Uterus (tissue), 3 donors: ENCODE measurements at regions not wholly inside any gene's neighbourhood (a gene's known extent, or its start where the extent isn't known, plus 50 kb on each side); places are given as distances from the start of the nearest gene placed in this dataset.

ENCODE experiments used
- DNase-seq, 2 donors: peaks; one replicate each; pipeline ENCODE4 v3.0.0-alpha.2; 2019 to 2020
- H3K27ac ChIP-seq, 2 donors: fragments of 200-600 bp; sonication (generic); 1 replicate in 1 of 2; 2 replicates in 1 of 2; pipeline ENCODE4 v1.5.1; 2016 to 2018
- H3K27me3 ChIP-seq, 2 donors: fragments of 200-600 bp; sonication (generic); one replicate each; pipeline ENCODE4 v1.5.1; 2018 to 2019; ENCODE audit warnings: control low read depth in 1 of 2
- H3K36me3 ChIP-seq, 2 donors: fragments of 200-600 bp; sonication (generic); one replicate each; pipeline ENCODE4 v1.5.1; 2019; ENCODE audit warnings: control low read depth in 1 of 2
- H3K4me1 ChIP-seq, 2 donors: fragments of 200-600 bp; sonication (generic); one replicate each; pipeline ENCODE4 v1.5.1; 2018 to 2019; ENCODE audit warnings: control low read depth in 1 of 2
- H3K4me3 ChIP-seq, 2 donors: fragments of 200-600 bp; sonication (generic); 1 replicate in 1 of 2; 2 replicates in 1 of 2; pipeline ENCODE4 v1.5.1; 2018 to 2019; ENCODE audit warnings: mild to moderate bottlenecking in 1 of 2
- H3K9me3 ChIP-seq, 2 donors: fragments of 200-600 bp; sonication (generic); one replicate each; pipeline ENCODE4 v1.5.1; 2019; ENCODE audit warnings: control low read depth in 1 of 2
- POLR2A ChIP-seq, 2 donors: fragments of 450-650 bp; IDR thresholded peaks; one replicate each; pipeline ENCODE4 v1.6.1; 2016; ENCODE audit warnings: antibody characterized with exemption in 2 of 2, mild to moderate bottlenecking in 1 of 2, moderate library complexity in 1 of 2
- intact Hi-C: fragments of 100-400 bp; cut with DNase I; formaldehyde crosslinking; loops from one replicate; pipeline ENCODE4 v1.15.1; 2023; ENCODE audit warnings: low total_unique reads
- TF ChIP-seq, protein P1 (sequence below), 4 experiments: fragments of 200-600 bp in 2 of 4; fragments of 450-650 bp in 2 of 4; sonication (generic) in 2 of 4; IDR thresholded peaks; one replicate each; pipeline ENCODE4 v1.5.1; 2016 to 2019; ENCODE audit warnings: antibody characterized with exemption in 4 of 4, mild to moderate bottlenecking in 2 of 4, moderate library complexity in 1 of 4
- donor health status: DM: yes; HTN: yes; CAD: no.

DNA sequence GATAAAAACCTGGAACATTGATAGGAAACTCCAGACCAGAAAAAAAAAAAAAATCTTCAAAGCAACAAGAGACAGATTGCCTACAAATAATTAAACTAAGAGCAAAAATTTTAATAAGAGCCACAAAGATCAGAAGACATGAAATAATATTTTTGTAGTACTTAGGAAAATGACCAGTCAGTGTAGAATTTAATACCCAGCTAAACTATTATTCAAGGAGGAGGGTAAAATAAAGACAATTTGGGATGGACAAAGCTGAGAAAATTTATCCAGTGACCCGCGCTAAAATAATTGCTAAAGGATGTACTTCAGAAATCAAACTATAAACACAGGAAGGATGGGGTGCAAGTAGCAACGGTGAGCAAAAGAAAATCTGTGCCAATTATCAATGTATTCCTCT lies 133.2 kb downstream of the AQP9 start:
- Histone ChIP-seq H3K36me3 (no peaks in the 10 kb centered on the region), H3K4me3 (no peak overlapping the region), H3K27ac (no peak overlapping the region), H3K27me3 (no peaks in the 10 kb centered on the region), H3K9me3 (no peaks in the 10 kb centered on the region), H3K4me1 (no peaks in the 10 kb centered on the region)
- TF ChIP-seq POLR2A (IDR thresholded peaks at IDR 0.05): no peak
- TF ChIP-seq, protein P1, sequence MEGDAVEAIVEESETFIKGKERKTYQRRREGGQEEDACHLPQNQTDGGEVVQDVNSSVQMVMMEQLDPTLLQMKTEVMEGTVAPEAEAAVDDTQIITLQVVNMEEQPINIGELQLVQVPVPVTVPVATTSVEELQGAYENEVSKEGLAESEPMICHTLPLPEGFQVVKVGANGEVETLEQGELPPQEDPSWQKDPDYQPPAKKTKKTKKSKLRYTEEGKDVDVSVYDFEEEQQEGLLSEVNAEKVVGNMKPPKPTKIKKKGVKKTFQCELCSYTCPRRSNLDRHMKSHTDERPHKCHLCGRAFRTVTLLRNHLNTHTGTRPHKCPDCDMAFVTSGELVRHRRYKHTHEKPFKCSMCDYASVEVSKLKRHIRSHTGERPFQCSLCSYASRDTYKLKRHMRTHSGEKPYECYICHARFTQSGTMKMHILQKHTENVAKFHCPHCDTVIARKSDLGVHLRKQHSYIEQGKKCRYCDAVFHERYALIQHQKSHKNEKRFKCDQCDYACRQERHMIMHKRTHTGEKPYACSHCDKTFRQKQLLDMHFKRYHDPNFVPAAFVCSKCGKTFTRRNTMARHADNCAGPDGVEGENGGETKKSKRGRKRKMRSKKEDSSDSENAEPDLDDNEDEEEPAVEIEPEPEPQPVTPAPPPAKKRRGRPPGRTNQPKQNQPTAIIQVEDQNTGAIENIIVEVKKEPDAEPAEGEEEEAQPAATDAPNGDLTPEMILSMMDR (IDR thresholded peaks at IDR 0.05): no peak
- intact Hi-C loops: no loop called here
- DNase-seq: no peak

DNA sequence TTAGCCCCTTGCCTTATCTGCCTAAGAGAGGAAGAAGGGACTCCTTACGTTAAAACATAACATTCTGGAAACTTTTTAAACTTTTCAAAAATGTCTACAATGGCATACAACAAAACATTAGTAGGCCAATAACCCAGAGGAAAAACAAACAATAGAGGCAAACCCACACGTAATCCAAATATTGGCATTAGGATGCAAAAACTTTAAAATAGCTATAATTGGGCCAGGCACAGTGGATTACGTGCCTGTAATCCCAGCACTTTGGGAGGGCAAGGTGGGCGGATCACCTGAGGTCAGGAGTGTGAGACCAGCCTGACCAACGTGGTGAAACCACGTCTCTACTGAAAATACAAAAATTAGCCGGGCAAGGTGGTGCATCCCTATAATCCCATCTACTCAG lies 134.9 kb downstream of the AQP9 start:
- intact Hi-C loops: no loop called here
- no peak for DNase-seq
- H3K36me3 ChIP-seq: no peaks in the 10 kb centered on the region

DNA sequence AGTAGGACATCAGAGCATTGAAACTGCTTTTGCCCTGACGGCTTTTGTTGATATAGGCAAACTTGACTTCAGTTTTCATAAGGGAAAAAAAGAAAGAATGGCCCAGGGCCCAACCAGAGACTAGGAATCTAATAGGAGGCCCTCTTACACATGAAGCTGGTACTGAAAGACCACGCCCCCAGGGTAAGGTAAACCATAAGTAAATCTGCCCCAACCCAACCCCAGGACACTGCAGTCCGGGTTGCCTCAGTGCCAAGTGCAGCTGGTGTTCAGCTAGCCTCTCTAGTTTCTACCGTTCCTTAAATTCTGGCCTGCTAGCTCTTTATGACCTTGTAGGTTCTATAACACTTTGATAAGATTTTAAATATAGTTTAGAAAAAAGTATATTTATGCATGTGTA lies 136.7 kb downstream of the AQP9 start:
- Histone ChIP-seq H3K4me1 (no peaks in the 10 kb centered on the region), H3K36me3 (no peaks in the 10 kb centered on the region), H3K9me3 (no peaks in the 10 kb centered on the region), H3K27me3 (no peaks in the 10 kb centered on the region), H3K4me3 (no peak overlapping the region), H3K27ac (no peak overlapping the region)
- DNase-seq: no peak
- TF ChIP-seq POLR2A (IDR thresholded peaks at IDR 0.05): no peak
- intact Hi-C loops: no loop called here

More for the DNA sequence above, 134.9 kb downstream of the AQP9 start:
- Histone ChIP-seq H3K27me3 (no peaks in the 10 kb centered on the region), H3K4me3 (no peak overlapping the region), H3K4me1 (no peaks in the 10 kb centered on the region), H3K9me3 (no peaks in the 10 kb centered on the region), H3K27ac (no peak overlapping the region)
- no peak for TF ChIP-seq POLR2A (IDR thresholded peaks at IDR 0.05)
- TF ChIP-seq, protein P1 (IDR thresholded peaks at IDR 0.05): no peak

DNA sequence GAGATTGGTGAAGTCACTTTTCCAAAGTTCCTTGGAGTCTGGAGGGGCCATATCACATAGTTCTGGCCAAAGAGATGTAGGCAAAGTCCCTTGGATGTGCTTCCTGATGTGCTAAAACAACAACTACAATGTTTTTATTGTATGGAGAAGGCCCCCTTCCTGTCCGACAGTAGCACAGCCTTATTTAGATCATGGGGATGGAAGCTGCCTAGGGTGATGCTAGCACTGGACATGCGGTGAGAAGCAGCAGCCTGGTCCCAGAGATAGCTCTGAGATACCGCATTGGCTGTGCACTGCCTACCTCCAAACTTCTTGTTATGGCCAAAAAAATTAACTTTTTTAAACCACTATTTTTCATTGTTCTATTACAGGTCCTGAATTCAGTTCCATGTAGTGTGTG lies 137.6 kb downstream of the AQP9 start:
- no peak overlapping the region for H3K27ac ChIP-seq
- no peaks in the 10 kb centered on the region for H3K27me3 ChIP-seq
- no peaks in the 10 kb centered on the region for H3K36me3 ChIP-seq
- no peaks in the 10 kb centered on the region for H3K4me1 ChIP-seq
- no peaks in the 10 kb centered on the region for H3K9me3 ChIP-seq
- TF ChIP-seq, protein P1 (IDR thresholded peaks at IDR 0.05): no peak
- TF ChIP-seq POLR2A (IDR thresholded peaks at IDR 0.05): no peak
- no peak overlapping the region for H3K4me3 ChIP-seq
- DNase-seq: no peak
- intact Hi-C loops: no loop called here

DNA sequence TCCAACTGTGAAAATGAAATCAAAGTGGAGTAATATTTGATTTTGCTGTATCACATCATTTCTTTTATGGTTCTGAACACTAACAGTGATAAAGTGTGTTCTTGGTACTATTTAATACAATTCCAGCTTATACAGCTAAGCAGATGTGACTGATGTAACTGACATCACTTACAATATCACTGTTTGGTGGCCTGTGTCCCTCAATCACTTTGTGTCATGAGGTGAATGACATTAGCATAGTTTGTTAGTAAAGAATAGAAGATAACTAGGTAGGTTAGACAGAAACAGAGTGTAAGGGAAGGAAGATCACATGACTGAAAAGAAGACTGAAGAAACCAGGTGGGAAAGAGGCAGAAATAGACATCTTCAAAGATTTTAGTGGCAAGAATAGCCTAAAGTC lies 138.7 kb downstream of the AQP9 start:
- H3K4me1 ChIP-seq: no peaks in the 10 kb centered on the region
- TF ChIP-seq POLR2A (IDR thresholded peaks at IDR 0.05): no peak
- TF ChIP-seq, protein P1 (IDR thresholded peaks at IDR 0.05): no peak
- H3K9me3 ChIP-seq: no peaks in the 10 kb centered on the region
- no peak for DNase-seq
- no peaks in the 10 kb centered on the region for H3K36me3 ChIP-seq
- no peak overlapping the region for H3K27ac ChIP-seq
- intact Hi-C loops: no loop called here
- H3K4me3 ChIP-seq: no peak overlapping the region
- H3K27me3 ChIP-seq: no peaks in the 10 kb centered on the region

- TF ChIP-seq POLR2A (IDR thresholded peaks at IDR 0.05): no peak
- TF ChIP-seq, protein P1 (IDR thresholded peaks at IDR 0.05): no peak
- Histone ChIP-seq H3K27ac (no peak overlapping the region), H3K4me1 (no peaks in the 10 kb centered on the region), H3K4me3 (no peak overlapping the region), H3K9me3 (no peaks in the 10 kb centered on the region), H3K36me3 (no peaks in the 10 kb centered on the region), H3K27me3 (no peaks in the 10 kb centered on the region)
- intact Hi-C loops: no loop called here
- no peak for DNase-seq
Observed at GRCh38 chr15:58277333-58277732, 139.2 kb downstream of the AQP9 start.
